ENCODE measurements at regions not wholly inside any gene's neighbourhood (a gene's known extent, or its start where the extent isn't known, plus 50 kb on each side); places are given as distances from the start of the nearest gene placed in this dataset.

GRCh38 chr2:8157621-8158430 is 524.0 kb upstream of the ID2 start:
- TF ChIP-seq POLR2A (IDR thresholded peaks at IDR 0.05) (no peak), POLR2AphosphoS5 (IDR thresholded peaks at IDR 0.05) (no peak), CTCF (IDR thresholded peaks at IDR 0.05) (no peak), EP300 (IDR thresholded peaks at IDR 0.05) (no peak)
- intact Hi-C loops (cut with DNase I; ENCODE audit: low total_unique reads): no loop called here
- Histone ChIP-seq H3K36me3 (no peaks in the 10 kb centered on the region), H3K4me3 (no peak overlapping the region), H3K9me3 (no peaks in the 10 kb centered on the region), H3K4me1 (no peaks in the 10 kb centered on the region), H3K27ac (no peak overlapping the region), H3K27me3 (no peaks in the 10 kb centered on the region)
- no peak for DNase-seq
- 87 to 94% (median 92%) methylated on average over 17 of the region's 17 CpGs for WGBS, 5 donors

DNA sequence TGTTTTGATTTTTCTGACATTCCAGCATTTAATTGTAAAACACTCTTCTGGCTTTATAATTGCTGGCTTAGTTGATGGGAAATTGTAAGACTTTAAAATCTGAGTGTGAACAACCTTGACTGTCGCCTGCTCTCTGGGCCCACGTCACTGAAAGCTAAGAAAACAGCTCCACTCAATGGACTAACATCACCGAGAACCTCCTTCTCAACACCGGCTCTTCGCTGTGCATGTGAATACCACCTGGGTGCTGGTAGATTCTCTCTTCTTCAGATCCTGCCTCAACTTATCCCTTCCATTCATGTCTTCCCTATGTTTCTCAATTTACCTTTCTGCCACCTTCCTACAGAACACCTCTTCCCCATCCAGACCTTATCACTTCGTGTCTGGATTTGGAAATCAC is 523.1 kb upstream of the ID2 start:
- no peak for TF ChIP-seq CTCF (IDR thresholded peaks at IDR 0.05)
- no peak for TF ChIP-seq POLR2A (IDR thresholded peaks at IDR 0.05)
- no peak for TF ChIP-seq EP300 (IDR thresholded peaks at IDR 0.05)
- no peak for TF ChIP-seq POLR2AphosphoS5 (IDR thresholded peaks at IDR 0.05)

DNA sequence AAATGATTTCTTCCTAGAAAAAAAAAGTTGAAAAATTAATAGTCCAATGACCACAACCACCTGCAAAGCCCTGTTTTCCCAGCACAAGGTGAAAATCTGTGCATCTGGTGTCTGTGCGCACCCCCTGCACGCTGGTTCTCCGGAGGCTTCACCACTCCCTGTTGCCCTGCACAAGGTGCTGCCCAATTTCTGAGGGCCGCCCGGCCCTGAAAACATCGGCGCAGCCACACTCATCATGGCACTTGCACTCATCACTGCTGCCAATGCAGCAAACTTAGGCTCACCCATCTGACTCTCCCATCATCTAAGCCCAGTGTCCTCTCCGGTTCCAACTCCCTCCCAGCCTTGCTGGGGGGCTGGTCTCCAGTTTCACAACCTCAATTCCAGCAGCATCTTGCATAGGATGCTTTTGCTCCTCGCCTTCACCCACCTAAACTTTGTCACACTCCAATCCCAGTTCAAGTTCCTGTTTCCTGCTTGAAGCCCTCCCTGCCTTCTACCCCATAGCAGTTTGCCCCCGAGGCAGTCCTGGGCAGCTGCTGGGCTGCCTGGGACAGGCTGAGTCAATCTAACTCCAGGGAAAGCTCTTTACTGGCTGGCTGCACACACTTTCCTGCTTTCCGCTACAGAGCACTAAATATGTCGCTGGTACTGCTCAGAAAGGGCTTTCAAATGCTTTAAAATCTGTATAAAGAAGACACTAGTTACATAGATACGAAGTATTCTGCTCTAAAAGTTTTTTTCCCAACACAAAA is 522.5 kb upstream of the ID2 start:
- intact Hi-C loops (cut with DNase I; ENCODE audit: low total_unique reads): no loop called here
- TF ChIP-seq POLR2AphosphoS5 (IDR thresholded peaks at IDR 0.05): no peak
- no peak for TF ChIP-seq POLR2A (IDR thresholded peaks at IDR 0.05)
- TF ChIP-seq CTCF (IDR thresholded peaks at IDR 0.05): no peak
- TF ChIP-seq EP300 (IDR thresholded peaks at IDR 0.05): no peak
- Histone ChIP-seq H3K4me3 (no peak overlapping the region), H3K36me3 (no peaks in the 10 kb centered on the region), H3K27me3 (no peaks in the 10 kb centered on the region), H3K9me3 (no peaks in the 10 kb centered on the region), H3K27ac (no peak overlapping the region), H3K4me1 (no peaks in the 10 kb centered on the region)
- WGBS, 5 donors: 83 to 88% (median 88%) methylated on average over 13 of the region's 13 CpGs
- DNase-seq: no peak

More for the DNA sequence above, 523.1 kb upstream of the ID2 start:
- intact Hi-C loops (cut with DNase I; ENCODE audit: low total_unique reads): no loop called here
- no peak overlapping the region for H3K4me3 ChIP-seq
- no peaks in the 10 kb centered on the region for H3K36me3 ChIP-seq
- no peak for DNase-seq
- no peaks in the 10 kb centered on the region for H3K9me3 ChIP-seq
- H3K4me1 ChIP-seq: no peaks in the 10 kb centered on the region
- H3K27ac ChIP-seq: no peak overlapping the region
- no peaks in the 10 kb centered on the region for H3K27me3 ChIP-seq
- 73 to 87% (median 82%) methylated on average over 6 of the region's 6 CpGs for WGBS, 5 donors

- Histone ChIP-seq H3K36me3 (no peaks in the 10 kb centered on the region), H3K4me1 (no peaks in the 10 kb centered on the region), H3K9me3 (no peaks in the 10 kb centered on the region), H3K4me3 (no peak overlapping the region), H3K27me3 (no peaks in the 10 kb centered on the region), H3K27ac (no peak overlapping the region)
- 68 to 71% (median 68%) methylated on average over 4 of the region's 4 CpGs for WGBS, 5 donors
- intact Hi-C loops (cut with DNase I; ENCODE audit: low total_unique reads): no loop called here
- no peak for DNase-seq
- no peak for TF ChIP-seq POLR2A (IDR thresholded peaks at IDR 0.05)
- no peak for TF ChIP-seq EP300 (IDR thresholded peaks at IDR 0.05)
- no peak for TF ChIP-seq POLR2AphosphoS5 (IDR thresholded peaks at IDR 0.05)
- TF ChIP-seq CTCF (IDR thresholded peaks at IDR 0.05): no peak
Observed at GRCh38 chr2:8159966-8160603, 521.8 kb upstream of the ID2 start.
